ENCODE measurements at regions not wholly inside any gene's neighbourhood (a gene's known extent, or its start where the extent isn't known, plus 50 kb on each side); places are given as distances from the start of the nearest gene placed in this dataset.

- FAIRE-seq (no peak), DNase-seq (ENCODE audit: low read depth, low spot score) (no peak), ATAC-seq (peak; percentile 67)
- in situ Hi-C loops (cut with MboI) (no loop called here), intact Hi-C loops (cut with micrococcal nuclease; ENCODE audit: unreplicated experiment) (loop anchor here (1.0 to 10.0 kb wide), 2 partner anchors 44 to 312 kb away; partner anchors contain the start of gene C6orf62)
- ChIA-PET CTCF (interaction anchor here (0.6 to 18.8 kb wide), 54 partner anchors 8 to 1614 kb away, joined by 3 to 314 read pairs (median 4); partner anchors contain the start of gene RIPOR2), POLR2A (interaction anchor here (0.7 to 5.6 kb wide), 18 partner anchors 9 to 165 kb away, joined by 3 to 32 read pairs (median 4); no protein-coding TSS in a partner anchor), RAD21 (ENCODE audit: unreplicated experiment) (interaction anchor here (0.8 to 5.3 kb wide), 34 partner anchors 9 to 245 kb away, joined by 3 to 134 read pairs (median 8); partner anchors contain the start of gene RIPOR2), SMC1A (ENCODE audit: uncharacterized antibody, unreplicated experiment) (interaction anchor here (0.7 to 6.9 kb wide), 47 partner anchors 9 to 449 kb away, joined by 3 to 126 read pairs (median 5); no protein-coding TSS in a partner anchor)
- Histone ChIP-seq H4K20me1 (ENCODE audit: control insufficient read depth, insufficient read depth) (no peaks in the 10 kb centered on the region), H3K4me1 (ENCODE audit: control insufficient read depth, insufficient read depth, low read length) (peaks cover 7% of the 10 kb centered on the region), H2AFZ (ENCODE audit: control insufficient read depth, low read depth, low read length) (peak overlapping the region; percentile 20), H3K27me3 (replicated peaks in 1 of 2; ENCODE audit: control insufficient read depth in 2 of 2, insufficient read depth in 2 of 2, low read length in 1 of 2) (no peaks in the 10 kb centered on the region), H3K9me3 (replicated peaks; ENCODE audit: control insufficient read depth, insufficient read depth, low read length) (no peaks in the 10 kb centered on the region), H3K4me2 (ENCODE audit: control insufficient read depth, insufficient read depth) (peak overlapping the region; percentile 61), H3K4me3 (peak overlapping the region; percentile 35; the same call in 1 of the 2 replicates), H3K9ac (ENCODE audit: control insufficient read depth, insufficient read depth, low read length) (no peak overlapping the region), H3K79me2 (ENCODE audit: control insufficient read depth, insufficient read depth, low read length) (no peaks in the 10 kb centered on the region), H3K36me3 (ENCODE audit: control insufficient read depth in 2 of 2, insufficient read depth in 2 of 2, low read length in 1 of 2) (no peaks in the 10 kb centered on the region), H3K27ac (ENCODE audit: control insufficient read depth, insufficient read depth) (no peak overlapping the region)
- BruUV-seq (replicated peaks), result no TSS peak
- 25% methylated on average over 2 of the region's 2 CpGs for WGBS (ENCODE audit: insufficient coverage, insufficient replicate concordance, low lambda C conversion rate, missing lambda C conversion rate)
- TF ChIP-seq RAD21 (IDR thresholded peaks at IDR 0.05; ENCODE audit: insufficient read depth, low read depth, low read length) (0 out of 2 replicates have a peak, but pooled peaks have one; percentile 10), ZNF207 (IDR thresholded peaks at IDR 0.05; ENCODE audit: borderline replicate concordance) (no peak), HCFC1 (IDR thresholded peaks at IDR 0.05; ENCODE audit: low read length) (no peak)
Measured at GRCh38 chr6:25026723-25027122, 91.0 kb upstream of the RIPOR2 start.

- no peaks in the 10 kb centered on the region for H4K20me1 ChIP-seq (ENCODE audit: control insufficient read depth, insufficient read depth)
- ChIA-PET CTCF (interaction anchor here (0.6 to 18.8 kb wide), 48 partner anchors 9 to 1615 kb away, joined by 3 to 314 read pairs (median 6); partner anchors contain the start of gene RIPOR2), RAD21 (ENCODE audit: unreplicated experiment) (interaction anchor here (0.8 to 5.3 kb wide), 36 partner anchors 9 to 246 kb away, joined by 3 to 134 read pairs (median 7); partner anchors contain the start of gene RIPOR2), POLR2A (interaction anchor here (0.7 to 5.6 kb wide), 17 partner anchors 8 to 165 kb away, joined by 3 to 32 read pairs (median 4); no protein-coding TSS in a partner anchor), SMC1A (ENCODE audit: uncharacterized antibody, unreplicated experiment) (interaction anchor here (0.7 to 6.9 kb wide), 49 partner anchors 9 to 450 kb away, joined by 3 to 126 read pairs (median 5); no protein-coding TSS in a partner anchor)
- H3K9ac ChIP-seq (ENCODE audit: control insufficient read depth, insufficient read depth, low read length), result peak overlapping the region; percentile 3; the same call in 1 of the 2 replicates
- DNase-seq (ENCODE audit: low read depth, low spot score), result peak; percentile 60
- peak; percentile 98 for ATAC-seq
- no peak overlapping the region for H3K27ac ChIP-seq (ENCODE audit: control insufficient read depth, insufficient read depth)
- intact Hi-C loops (cut with micrococcal nuclease; ENCODE audit: unreplicated experiment), result loop anchor here (1.0 to 10.0 kb wide), 2 partner anchors 43 to 313 kb away; partner anchors contain the start of gene C6orf62
- BruUV-seq (replicated peaks), result no TSS peak
- H3K4me1 ChIP-seq (ENCODE audit: control insufficient read depth, insufficient read depth, low read length), result peaks cover 7% of the 10 kb centered on the region
- peak overlapping the region; percentile 61 for H3K4me2 ChIP-seq (ENCODE audit: control insufficient read depth, insufficient read depth)
- H3K79me2 ChIP-seq (ENCODE audit: control insufficient read depth, insufficient read depth, low read length), result no peaks in the 10 kb centered on the region
- H3K36me3 ChIP-seq (ENCODE audit: control insufficient read depth in 2 of 2, insufficient read depth in 2 of 2, low read length in 1 of 2), result no peaks in the 10 kb centered on the region
- H2AFZ ChIP-seq (ENCODE audit: control insufficient read depth, low read depth, low read length), result peak overlapping the region; percentile 20
- no peaks in the 10 kb centered on the region for H3K27me3 ChIP-seq (replicated peaks in 1 of 2; ENCODE audit: control insufficient read depth in 2 of 2, insufficient read depth in 2 of 2, low read length in 1 of 2)
- 5% methylated on average over 31 of the region's 31 CpGs for whole genome bisulfite sequencing (ENCODE audit: insufficient coverage, insufficient replicate concordance, low lambda C conversion rate, missing lambda C conversion rate)
- in situ Hi-C loops (cut with MboI), result no loop called here
- 0 out of 2 replicates have a peak overlapping the region, but pooled peaks have one; percentile 34 for H3K4me3 ChIP-seq
- no peaks in the 10 kb centered on the region for H3K9me3 ChIP-seq (replicated peaks; ENCODE audit: control insufficient read depth, insufficient read depth, low read length)
- FAIRE-seq, result peak; percentile 88
- TF ChIP-seq SREBF1 (IDR thresholded peaks at IDR 0.05; ENCODE audit: low read length) (no peak), WRNIP1 (IDR thresholded peaks at IDR 0.05; ENCODE audit: borderline replicate concordance, low read depth, low read length) (no peak), POU2F2 (IDR thresholded peaks at IDR 0.05; ENCODE audit: borderline replicate concordance, low read depth, low read length) (0 out of 3 replicates have a peak, but pooled peaks have one; percentile 9), LARP7 (IDR thresholded peaks at IDR 0.05) (no peak), ZBED1 (IDR thresholded peaks at IDR 0.05; ENCODE audit: borderline replicate concordance) (no peak), POLR2A (IDR thresholded peaks at IDR 0.05; ENCODE audit: low read depth, low read length) (no peak), NR2C2 (IDR thresholded peaks at IDR 0.05; ENCODE audit: borderline replicate concordance, control insufficient read depth, insufficient read length, low read depth) (no peak), E2F8 (IDR thresholded peaks at IDR 0.05; ENCODE audit: low read depth, partially characterized antibody) (no peak), STAT1 (conservative IDR thresholded peaks at IDR 0.05) (0 out of 2 replicates have a peak, but pooled peaks have one; percentile 25), NBN (IDR thresholded peaks at IDR 0.05) (0 out of 2 replicates have a peak, but pooled peaks have one; percentile 36), CREM (IDR thresholded peaks at IDR 0.05; ENCODE audit: low read depth) (no peak), SMARCA5 (IDR thresholded peaks at IDR 0.05) (peak; percentile 60; the same call in 1 of the 2 replicates)
Measured at GRCh38 chr6:25027221-25027916, 91.6 kb upstream of the RIPOR2 start.

Measured in GM12878 (cell line).